ENCODE measurements at regions not wholly inside any gene's neighbourhood (a gene's known extent, or its start where the extent isn't known, plus 50 kb on each side); places are given as distances from the start of the nearest gene placed in this dataset.
"Not testable (repeated sequence)": the region's sequence is repeated elsewhere in the genome, so short reads cannot be mapped to it uniquely, and the experiment has no call there.

- TF ChIP-seq, protein P1, sequence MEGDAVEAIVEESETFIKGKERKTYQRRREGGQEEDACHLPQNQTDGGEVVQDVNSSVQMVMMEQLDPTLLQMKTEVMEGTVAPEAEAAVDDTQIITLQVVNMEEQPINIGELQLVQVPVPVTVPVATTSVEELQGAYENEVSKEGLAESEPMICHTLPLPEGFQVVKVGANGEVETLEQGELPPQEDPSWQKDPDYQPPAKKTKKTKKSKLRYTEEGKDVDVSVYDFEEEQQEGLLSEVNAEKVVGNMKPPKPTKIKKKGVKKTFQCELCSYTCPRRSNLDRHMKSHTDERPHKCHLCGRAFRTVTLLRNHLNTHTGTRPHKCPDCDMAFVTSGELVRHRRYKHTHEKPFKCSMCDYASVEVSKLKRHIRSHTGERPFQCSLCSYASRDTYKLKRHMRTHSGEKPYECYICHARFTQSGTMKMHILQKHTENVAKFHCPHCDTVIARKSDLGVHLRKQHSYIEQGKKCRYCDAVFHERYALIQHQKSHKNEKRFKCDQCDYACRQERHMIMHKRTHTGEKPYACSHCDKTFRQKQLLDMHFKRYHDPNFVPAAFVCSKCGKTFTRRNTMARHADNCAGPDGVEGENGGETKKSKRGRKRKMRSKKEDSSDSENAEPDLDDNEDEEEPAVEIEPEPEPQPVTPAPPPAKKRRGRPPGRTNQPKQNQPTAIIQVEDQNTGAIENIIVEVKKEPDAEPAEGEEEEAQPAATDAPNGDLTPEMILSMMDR (IDR thresholded peaks at IDR 0.05): not testable (repeated sequence)
- not testable (repeated sequence) for TF ChIP-seq POLR2A (IDR thresholded peaks at IDR 0.05)
Measured at GRCh38 chr11:70600911-70601415, 202.6 kb downstream of the CTTN start.

All from thyroid gland (tissue), 4 donors.